Endothelial cell of umbilical vein (primary cell): ENCODE measurements at regions not wholly inside any gene's neighbourhood (a gene's known extent, or its start where the extent isn't known, plus 50 kb on each side); places are given as distances from the start of the nearest gene placed in this dataset.

Experiments used
- CTCF ChIP-seq, 2 donors: IDR thresholded peaks; 1 replicate in 1 of 2; 2 replicates in 1 of 2; pipeline ENCODE4 v1.5.1; 2011; ENCODE audit warnings: low read length in 2 of 2, mild to moderate bottlenecking in 2 of 2, moderate library complexity in 2 of 2, control low read depth in 1 of 2, inconsistent platforms in 1 of 2, low read depth in 1 of 2; ENCODE audit not compliant: insufficient read depth in 1 of 2; ENCODE audit errors: extremely low read depth in 1 of 2
- FOS ChIP-seq: IDR thresholded peaks from 2 replicates; pipeline ENCODE4 v1.6.1; 2011; ENCODE audit warnings: mild to moderate bottlenecking, low read length, moderate library complexity, borderline replicate concordance; ENCODE audit not compliant: insufficient read depth
- POLR2A ChIP-seq: IDR thresholded peaks from 2 replicates; pipeline ENCODE4 v1.6.1; 2012; ENCODE audit warnings: low read depth, mild to moderate bottlenecking, control low read depth, low read length
- POLR2AphosphoS5 ChIP-seq: IDR thresholded peaks from 2 replicates; pipeline ENCODE4 v1.6.1; 2012; ENCODE audit warnings: low read depth, mild to moderate bottlenecking, control low read depth, low read length, moderate library complexity; ENCODE audit not compliant: insufficient read depth

DNA sequence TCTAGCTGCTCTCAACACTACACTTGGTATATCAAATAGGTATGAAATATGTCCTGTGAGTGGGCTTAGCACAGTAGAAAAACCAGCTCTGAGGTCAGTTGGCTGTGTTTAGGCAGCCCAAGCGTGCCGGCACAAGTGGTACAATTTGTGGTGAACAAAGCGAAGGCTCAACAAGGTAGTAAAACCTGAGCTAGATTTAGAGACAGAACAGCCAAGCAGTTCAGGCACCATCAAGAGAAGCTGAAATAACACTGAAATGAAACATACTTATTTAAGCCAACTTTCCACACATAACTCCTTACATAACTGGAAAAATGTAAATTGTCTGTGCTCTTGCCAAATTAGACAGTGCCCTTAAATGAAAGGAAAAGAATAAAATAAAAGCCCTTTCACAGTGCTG lies 596.8 kb upstream of the FBXO33 start:
- no peak for TF ChIP-seq CTCF (IDR thresholded peaks at IDR 0.05; ENCODE audit: extremely low read depth in 1 of 2, insufficient read depth in 1 of 2, low read depth in 1 of 2, low read length in 2 of 2)
- TF ChIP-seq POLR2AphosphoS5 = no peak
- no peak for TF ChIP-seq POLR2A
- no peak for TF ChIP-seq FOS
